GM12878 (cell line): ENCODE measurements at regions not wholly inside any gene's neighbourhood (a gene's known extent, or its start where the extent isn't known, plus 50 kb on each side); places are given as distances from the start of the nearest gene placed in this dataset.
A peak's percentile ranks its signal among the peaks of the same experiment; 100 is the strongest.

ENCODE experiments used
- ATF7 ChIP-seq: fragments of 450-650 bp; IDR thresholded peaks from 2 replicates; pipeline ENCODE4 v1.6.1; 2016; ENCODE audit warnings: low read depth, mild to moderate bottlenecking
- BCL3 ChIP-seq: IDR thresholded peaks from 2 replicates; pipeline ENCODE4 v1.6.1; 2011; ENCODE audit warnings: borderline replicate concordance, low read depth, mild to moderate bottlenecking, moderate library complexity, low read length; ENCODE audit not compliant: insufficient read depth, poor library complexity, severe bottlenecking
- CBFB ChIP-seq: IDR thresholded peaks from 2 replicates; pipeline ENCODE4 v1.6.1; 2016; ENCODE audit warnings: antibody characterized with exemption, low read depth
- CREM ChIP-seq: IDR thresholded peaks from 2 replicates; pipeline ENCODE4 v1.6.1; 2014; ENCODE audit warnings: antibody characterized with exemption, low read depth
- JUNB ChIP-seq: IDR thresholded peaks from 2 replicates; pipeline ENCODE4 v1.6.1; 2016; ENCODE audit warnings: antibody characterized with exemption, mild to moderate bottlenecking
- RELB ChIP-seq: fragments of 450-650 bp; IDR thresholded peaks from 2 replicates; pipeline ENCODE4 v1.6.1; 2017; ENCODE audit warnings: low read depth, mild to moderate bottlenecking, moderate library complexity
- SRF ChIP-seq, 2 experiments: IDR thresholded peaks; 2 replicates each; pipeline ENCODE4 v1.6.1; 2011; ENCODE audit warnings: low read depth in 2 of 2, low read length in 2 of 2, mild to moderate bottlenecking in 1 of 2, moderate library complexity in 1 of 2
- ZBTB11 ChIP-seq: fragments of 450-650 bp; formaldehyde crosslinking; IDR thresholded peaks from 2 replicates; pipeline ENCODE4 v1.5.0; 2022; ENCODE audit warnings: mild to moderate bottlenecking, missing genetic modification characterization
- ZBTB40 ChIP-seq: fragments of 450-650 bp; IDR thresholded peaks from 2 replicates; pipeline ENCODE4 v1.6.1; 2016; ENCODE audit warnings: mild to moderate bottlenecking, moderate library complexity, borderline replicate concordance
- TF ChIP-seq, protein P1 (sequence below): fragments of 450-650 bp; IDR thresholded peaks from 2 replicates; pipeline ENCODE4 v1.6.1; 2017; ENCODE audit warnings: mild to moderate bottlenecking, moderate library complexity
- TF ChIP-seq, protein P2 (sequence below): IDR thresholded peaks from 2 replicates; pipeline ENCODE4 v1.6.1; 2011; ENCODE audit warnings: mild to moderate bottlenecking, low read depth, low read length, moderate library complexity; ENCODE audit not compliant: insufficient replicate concordance

GRCh38 chr12:102728506-102729242, 188.4 kb downstream of the PAH start (continued):
- TF ChIP-seq ZBTB40 (peak; percentile 90), SRF (IDR thresholded peaks at IDR 0.05; ENCODE audit: low read depth in 2 of 2, low read length in 2 of 2) (no peak), ATF7 (peak; percentile 23; the same call in 1 of the 2 replicates), BCL3 (peak; percentile 93), CBFB (peak; percentile 65; the same call in 1 of the 2 replicates), CREM (peak; percentile 66; the same call in 1 of the 2 replicates), RELB (peak; percentile 86), ZBTB11 (no peak), JUNB (peak; percentile 84)
- TF ChIP-seq, protein P1, sequence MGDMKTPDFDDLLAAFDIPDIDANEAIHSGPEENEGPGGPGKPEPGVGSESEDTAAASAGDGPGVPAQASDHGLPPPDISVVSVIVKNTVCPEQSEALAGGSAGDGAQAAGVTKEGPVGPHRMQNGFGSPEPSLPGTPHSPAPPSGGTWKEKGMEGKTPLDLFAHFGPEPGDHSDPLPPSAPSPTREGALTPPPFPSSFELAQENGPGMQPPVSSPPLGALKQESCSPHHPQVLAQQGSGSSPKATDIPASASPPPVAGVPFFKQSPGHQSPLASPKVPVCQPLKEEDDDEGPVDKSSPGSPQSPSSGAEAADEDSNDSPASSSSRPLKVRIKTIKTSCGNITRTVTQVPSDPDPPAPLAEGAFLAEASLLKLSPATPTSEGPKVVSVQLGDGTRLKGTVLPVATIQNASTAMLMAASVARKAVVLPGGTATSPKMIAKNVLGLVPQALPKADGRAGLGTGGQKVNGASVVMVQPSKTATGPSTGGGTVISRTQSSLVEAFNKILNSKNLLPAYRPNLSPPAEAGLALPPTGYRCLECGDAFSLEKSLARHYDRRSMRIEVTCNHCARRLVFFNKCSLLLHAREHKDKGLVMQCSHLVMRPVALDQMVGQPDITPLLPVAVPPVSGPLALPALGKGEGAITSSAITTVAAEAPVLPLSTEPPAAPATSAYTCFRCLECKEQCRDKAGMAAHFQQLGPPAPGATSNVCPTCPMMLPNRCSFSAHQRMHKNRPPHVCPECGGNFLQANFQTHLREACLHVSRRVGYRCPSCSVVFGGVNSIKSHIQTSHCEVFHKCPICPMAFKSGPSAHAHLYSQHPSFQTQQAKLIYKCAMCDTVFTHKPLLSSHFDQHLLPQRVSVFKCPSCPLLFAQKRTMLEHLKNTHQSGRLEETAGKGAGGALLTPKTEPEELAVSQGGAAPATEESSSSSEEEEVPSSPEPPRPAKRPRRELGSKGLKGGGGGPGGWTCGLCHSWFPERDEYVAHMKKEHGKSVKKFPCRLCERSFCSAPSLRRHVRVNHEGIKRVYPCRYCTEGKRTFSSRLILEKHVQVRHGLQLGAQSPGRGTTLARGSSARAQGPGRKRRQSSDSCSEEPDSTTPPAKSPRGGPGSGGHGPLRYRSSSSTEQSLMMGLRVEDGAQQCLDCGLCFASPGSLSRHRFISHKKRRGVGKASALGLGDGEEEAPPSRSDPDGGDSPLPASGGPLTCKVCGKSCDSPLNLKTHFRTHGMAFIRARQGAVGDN = 0 out of 2 replicates have a peak, but pooled peaks have one; percentile 44
- TF ChIP-seq, protein P2, sequence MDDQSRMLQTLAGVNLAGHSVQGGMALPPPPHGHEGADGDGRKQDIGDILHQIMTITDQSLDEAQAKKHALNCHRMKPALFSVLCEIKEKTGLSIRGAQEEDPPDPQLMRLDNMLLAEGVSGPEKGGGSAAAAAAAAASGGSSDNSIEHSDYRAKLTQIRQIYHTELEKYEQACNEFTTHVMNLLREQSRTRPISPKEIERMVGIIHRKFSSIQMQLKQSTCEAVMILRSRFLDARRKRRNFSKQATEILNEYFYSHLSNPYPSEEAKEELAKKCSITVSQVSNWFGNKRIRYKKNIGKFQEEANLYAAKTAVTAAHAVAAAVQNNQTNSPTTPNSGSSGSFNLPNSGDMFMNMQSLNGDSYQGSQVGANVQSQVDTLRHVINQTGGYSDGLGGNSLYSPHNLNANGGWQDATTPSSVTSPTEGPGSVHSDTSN = no peak
